Hematopoietic multipotent progenitor cell treated with erythropoietin and hydrocortisone succinate and interleukin-3 and kit ligand, for 8 days (in vitro differentiated cells): ENCODE measurements at regions not wholly inside any gene's neighbourhood (a gene's known extent, or its start where the extent isn't known, plus 50 kb on each side); places are given as distances from the start of the nearest gene placed in this dataset.

Source experiments
- DNase-seq: peaks from one replicate; pipeline ENCODE4 v3.0.0-alpha.2; 2015

DNA sequence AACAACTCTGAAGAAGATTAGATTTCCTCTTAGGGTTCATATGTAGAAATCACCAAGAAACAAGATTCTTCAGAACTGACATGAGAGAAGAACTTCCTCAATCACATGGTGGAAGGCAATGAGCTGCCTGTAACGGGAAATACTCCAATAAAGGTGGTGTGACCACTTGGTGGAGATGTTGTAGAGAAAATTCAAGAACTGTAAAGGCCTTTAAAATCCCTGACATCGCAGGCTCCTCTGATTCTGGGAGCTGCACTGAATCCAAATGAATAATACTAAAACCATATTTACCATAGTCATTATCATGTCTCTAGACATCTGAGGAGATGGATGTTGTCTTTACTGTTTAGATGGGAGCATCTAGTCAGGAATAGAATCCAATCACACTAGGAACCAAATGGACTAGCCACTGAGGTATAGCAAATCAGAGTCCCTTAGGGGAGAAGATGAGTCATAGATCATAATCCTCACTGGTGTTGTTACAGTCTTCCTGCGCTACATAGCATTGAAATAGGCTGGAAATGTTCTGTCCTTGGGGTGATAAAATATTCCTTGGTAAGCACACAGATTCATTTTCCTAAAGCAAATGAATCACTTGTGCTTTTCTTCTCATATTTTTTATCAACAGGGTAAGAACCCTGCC is 321.6 kb upstream of the TENM4 start:
- DNase-seq: no peak

GRCh38 chr11:79758325-79758724 is 317.5 kb upstream of the TENM4 start:
- no peak for DNase-seq

- DNase-seq: no peak
Observed at GRCh38 chr11:79747406-79747805, 306.6 kb upstream of the TENM4 start.

- DNase-seq: no peak
Observed at GRCh38 chr11:79744941-79745340, 304.1 kb upstream of the TENM4 start.

- DNase-seq: no peak
Observed at GRCh38 chr11:79742176-79742575, 301.3 kb upstream of the TENM4 start.

GRCh38 chr11:79739591-79739990 is 298.8 kb upstream of the TENM4 start:
- DNase-seq: no peak

DNA sequence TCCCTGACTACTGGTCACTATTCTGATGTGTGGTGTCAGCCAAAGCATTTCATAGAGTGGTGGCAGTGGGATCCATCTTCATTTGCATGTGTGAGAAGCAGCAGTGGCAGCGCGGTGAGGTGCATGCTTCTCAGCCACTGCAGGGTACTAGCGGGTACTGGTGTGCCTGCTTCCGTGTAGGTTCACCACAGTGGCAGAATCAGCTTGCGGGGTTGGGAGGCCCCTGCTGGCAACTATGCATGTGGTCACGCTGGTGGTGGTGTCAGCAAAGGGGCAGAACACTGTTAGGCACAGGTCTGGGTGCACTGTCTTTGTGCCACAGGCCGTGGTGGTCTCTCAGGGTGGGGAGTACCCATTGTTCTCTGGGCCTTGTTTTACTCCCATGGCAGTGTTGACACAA is 286.4 kb upstream of the TENM4 start:
- DNase-seq: no peak

DNA sequence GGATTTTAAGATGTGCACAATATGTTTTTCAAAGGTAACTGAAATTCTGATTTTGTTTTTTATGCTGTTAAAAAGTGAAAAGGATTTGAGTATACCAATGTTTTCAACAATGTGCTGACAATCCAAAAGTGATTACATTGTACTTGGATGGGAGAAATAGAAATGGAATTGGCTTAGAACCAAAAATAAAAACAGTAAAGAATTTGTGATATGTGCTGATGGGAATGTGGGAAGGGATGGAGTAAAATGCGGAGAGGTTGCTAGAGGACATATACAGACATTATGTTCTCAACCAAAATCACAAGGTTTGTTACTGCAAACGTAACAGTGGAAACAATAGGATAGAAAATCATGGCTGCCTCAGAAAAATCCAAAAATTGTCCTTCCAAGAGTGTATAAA is 279.3 kb upstream of the TENM4 start:
- no peak for DNase-seq

DNA sequence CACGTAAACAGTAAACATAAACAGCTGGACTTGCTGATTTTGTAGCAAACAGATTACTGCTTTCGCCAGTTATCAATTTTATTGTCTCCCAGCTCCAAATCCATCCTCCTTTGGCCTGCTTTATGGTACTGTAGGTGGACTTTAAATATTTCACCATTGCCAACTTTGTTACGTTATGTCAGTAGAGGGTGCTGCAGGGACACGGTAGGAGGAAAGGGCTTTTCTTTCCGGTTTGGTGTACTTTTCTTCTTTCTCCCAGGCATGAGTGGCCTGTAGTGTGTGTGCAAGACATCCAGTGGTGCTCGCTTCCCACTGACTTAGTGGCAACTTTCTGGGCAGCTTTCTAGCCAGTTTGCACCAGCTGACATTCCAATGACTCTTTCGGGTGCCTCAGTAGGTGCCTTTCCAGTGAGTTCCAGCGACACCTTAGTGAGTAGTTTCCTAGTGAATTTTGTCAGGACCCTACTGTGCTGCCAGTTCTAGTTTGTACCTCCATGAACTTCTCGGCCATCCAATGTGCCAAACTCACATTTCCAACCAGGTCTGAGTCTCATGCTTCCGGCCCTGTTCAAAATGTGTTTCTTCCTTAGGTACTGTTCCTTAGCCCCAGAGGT is 267.6 kb upstream of the TENM4 start:
- peak; percentile 7 for DNase-seq

DNA sequence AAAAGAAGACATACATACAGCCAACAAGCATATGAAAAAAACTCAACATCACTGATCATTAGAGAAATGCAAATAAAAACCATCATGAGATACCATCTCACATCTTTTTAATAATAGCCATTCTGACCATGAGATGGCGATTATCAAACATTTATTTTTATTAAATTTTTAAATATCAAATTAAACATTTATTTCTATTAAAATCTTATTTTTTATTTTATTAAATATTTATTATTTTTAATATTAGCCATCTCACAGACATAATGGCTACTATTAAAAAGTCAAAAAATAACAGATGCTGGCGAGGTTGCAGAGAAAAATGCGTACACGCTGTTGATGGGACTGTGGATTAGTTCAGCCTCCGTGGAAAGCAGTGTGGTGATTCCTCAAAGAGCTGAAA is 264.8 kb upstream of the TENM4 start:
- DNase-seq: no peak

DNA sequence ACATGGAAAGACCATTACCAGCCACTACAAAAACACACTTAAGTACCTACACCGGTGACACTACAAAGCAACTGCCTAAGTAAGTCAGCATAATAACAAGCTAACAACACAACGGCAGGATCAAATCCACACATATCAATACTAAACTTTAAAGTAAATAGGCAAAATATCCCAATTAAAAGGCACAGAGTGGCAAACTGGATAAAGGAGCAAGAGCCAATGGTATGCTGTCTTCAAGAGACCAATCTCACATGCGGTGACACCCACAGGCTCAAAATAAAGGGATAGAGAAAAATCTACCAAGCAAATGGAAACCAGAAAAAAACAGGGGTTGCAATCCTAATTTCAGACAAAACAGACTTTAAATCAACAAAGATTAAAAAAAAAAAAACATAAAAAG is 261.5 kb upstream of the TENM4 start:
- DNase-seq: no peak

DNA sequence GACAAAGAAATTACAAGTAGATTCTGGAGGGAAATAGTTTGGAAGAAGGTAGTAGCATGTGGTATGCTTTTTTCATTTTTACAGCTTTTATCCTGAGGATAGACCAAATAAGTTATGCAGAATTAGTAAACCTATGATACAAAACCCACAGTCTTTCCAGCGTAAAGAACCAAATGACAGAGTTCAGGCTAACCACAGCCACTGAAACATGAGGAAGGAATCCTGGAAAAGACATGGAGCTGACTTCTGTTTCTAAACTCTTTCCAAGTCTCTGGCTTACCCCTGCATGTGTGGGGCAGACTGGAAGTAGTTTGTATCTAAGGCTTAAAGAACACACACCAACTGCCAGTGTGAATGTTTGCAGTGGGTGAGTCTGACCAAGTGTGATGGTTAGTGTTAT is 258.4 kb upstream of the TENM4 start:
- DNase-seq: no peak

DNA sequence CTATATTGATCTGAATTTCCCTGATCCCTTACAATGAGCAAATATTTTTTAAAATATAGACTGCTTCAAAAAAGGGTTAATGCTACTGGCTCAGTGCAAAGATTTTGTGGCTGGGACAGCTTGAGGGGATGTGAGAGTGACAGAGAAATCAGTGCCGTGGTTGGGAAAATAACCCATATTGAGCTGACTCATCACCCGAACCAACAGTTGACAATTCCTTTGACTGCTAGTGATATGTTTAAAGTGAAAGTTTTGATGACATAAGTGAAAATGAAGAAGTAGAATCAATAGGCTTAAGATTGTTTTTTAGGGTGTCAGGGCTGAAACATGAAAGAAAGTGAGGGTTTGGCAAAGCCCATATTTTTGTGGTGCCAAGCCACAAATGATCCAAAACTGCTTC is 257.1 kb upstream of the TENM4 start:
- no peak for DNase-seq

GRCh38 chr11:79694368-79694767 is 253.5 kb upstream of the TENM4 start:
- DNase-seq: no peak

DNA sequence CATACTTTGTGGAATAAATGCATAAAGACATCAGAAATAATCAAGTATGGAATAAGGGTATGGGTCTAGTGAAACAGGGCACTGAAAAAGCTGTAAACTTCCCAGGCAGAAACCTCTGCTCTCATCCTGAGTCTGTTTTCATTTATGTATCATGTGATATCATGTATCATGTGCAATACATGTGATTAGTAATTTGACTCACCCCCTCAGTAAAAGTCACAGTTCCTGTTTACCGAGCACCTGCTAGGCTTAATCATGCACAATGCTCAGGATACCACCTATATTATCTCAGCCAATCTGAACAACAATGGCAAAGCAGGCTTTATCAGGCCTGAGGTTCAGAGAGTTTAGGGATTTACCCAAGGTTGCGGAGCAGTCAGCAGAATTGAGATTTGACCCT is 250.6 kb upstream of the TENM4 start:
- no peak for DNase-seq

DNA sequence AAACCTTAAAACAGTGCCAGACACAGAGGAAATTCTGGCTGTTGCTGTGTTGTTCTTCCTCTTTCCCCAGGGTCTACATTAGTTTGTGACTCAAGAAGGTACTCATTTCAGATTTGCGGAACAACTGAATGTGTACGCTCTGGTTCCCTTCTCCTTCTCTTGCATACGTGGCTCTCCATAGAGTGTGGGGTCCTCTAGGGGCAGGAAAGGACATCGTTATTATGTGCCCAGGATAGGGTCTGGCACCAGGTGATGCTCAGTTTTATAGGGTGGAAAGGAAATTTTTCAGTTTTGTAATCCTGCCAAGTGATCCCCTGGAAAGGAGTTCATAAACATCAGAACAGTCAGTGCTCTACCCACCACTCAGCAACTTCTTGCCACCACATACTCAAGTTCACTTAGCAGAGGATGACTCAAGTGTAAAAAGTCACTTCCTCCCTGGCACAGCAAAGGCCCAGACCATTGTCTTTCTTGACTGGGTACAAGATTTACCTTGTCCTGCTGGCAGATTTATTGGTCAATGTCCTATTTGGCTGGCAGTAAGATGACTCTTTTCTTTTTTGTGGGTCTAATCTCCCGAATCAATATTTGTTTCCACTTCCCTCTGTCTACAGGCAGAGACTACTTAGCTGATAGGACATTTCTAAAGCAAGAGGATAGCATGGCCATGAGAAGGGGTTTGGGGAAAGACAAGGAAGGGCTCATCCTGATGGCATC is 246.0 kb upstream of the TENM4 start:
- no peak for DNase-seq

- no peak for DNase-seq
Observed at GRCh38 chr11:79683930-79684329, 243.1 kb upstream of the TENM4 start.

DNA sequence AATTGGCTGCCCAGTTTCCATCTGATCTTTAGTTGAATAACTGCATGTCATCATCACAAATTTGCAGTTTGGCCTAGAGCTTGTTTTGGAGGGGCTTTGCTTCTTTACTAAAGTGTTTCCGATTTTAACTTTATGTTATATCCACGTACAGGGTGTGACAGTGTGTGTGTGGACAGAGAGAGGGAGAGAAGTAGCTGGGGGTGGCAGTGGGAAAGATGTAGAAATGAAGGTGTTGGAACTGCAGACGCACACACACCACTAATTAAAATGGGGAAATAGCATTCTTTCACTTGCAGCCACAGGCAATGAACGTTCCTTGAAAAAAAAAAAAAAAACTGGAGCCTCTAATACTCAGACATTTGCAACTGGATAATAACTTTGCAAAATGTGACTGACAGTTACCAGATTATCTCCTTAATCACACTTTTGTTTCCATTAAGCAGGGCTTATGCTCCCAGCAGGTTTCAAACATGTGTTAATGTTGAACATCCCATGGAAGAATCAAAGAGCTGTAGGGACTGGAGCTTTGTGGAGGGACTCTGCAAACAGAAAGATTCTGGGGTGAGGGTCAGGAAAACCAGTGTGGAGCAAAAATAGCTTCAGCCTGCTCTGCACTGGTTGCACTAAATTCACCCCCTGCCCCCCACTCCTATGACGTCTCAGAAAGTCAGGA is 238.1 kb upstream of the TENM4 start:
- no peak for DNase-seq

DNA sequence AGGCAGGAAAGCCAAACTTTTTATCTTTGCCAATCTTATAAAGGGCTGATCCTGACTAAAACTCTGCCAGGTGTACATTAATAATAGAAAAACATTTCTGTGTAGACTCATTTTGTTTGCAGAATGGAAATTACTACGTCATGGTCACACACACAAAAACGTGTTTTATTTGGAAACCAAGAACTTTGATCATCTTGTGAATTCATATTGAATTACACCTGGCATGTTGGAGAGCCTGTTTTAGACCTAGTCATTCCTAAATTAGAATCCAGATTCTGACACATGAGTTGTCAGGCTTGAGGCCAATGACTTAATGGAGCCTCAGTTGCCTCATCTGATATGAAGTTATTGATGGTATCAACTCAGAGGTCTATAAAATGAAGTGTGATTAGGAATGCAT is 235.6 kb upstream of the TENM4 start:
- DNase-seq: no peak

DNA sequence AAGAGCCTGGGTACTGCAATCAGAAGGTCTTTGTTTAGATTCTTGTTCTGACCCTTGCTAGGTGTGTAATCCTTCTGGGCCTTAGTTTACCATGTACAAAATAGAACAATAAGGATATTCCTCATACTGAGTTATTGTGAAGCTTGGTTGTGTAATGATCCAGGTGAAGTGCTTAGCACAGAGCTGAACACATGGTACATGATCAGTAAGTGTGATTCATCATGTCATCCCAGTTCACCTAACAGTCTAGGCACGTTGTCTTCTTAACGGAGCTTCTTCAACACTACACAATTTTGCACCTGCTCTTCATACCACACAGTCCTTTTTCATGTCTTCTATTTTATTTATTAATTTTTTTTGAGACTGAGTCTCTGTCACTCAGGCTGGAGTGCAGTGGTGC is 234.3 kb upstream of the TENM4 start:
- no peak for DNase-seq

DNA sequence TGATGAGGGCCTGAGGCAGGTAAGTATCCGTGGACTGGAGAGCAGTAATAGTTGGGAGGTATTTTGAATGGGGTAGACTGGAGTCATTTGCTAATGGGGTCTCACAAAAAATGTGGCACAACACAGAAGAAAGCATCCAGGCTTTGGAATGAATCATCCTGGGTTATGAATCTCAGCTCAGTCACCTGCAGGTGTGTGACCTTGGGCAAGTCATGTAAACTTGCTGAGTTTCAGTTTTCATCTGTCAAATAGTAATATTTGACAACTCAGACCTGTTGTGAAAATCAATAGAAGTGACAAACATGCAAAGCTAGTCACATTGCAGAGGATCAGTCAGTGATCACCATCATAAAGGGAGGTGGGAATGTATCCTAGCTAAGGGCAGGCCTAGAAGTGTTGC is 232.0 kb upstream of the TENM4 start:
- DNase-seq: no peak

DNA sequence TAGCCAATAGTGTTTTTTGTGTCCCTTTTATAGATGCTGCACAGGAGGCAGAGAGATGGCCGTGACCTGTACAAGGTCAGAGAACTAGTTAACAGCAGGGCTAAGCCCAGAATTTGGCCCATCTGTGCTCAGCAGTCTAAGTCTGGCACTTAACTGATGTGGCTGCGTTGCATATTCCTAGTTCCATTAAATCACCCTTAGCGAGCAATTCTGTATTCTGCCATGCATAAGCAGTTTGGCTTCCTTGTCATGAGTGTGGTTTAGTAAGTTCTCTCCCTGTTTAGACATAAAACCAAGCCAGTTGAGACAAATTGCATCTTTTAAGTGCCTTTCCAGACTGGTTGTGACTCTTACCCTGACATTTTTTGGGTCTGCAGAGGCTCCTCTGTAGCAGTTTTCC is 230.6 kb upstream of the TENM4 start:
- DNase-seq: no peak

GRCh38 chr11:79670882-79671281 is 230.1 kb upstream of the TENM4 start:
- DNase-seq: no peak

- no peak for DNase-seq
Observed at GRCh38 chr11:79668575-79668974, 227.7 kb upstream of the TENM4 start.
